SU-DHL-6 (cell line): ENCODE measurements at regions not wholly inside any gene's neighbourhood (a gene's known extent, or its start where the extent isn't known, plus 50 kb on each side); places are given as distances from the start of the nearest gene placed in this dataset.

Experiments
- CTCF ChIP-seq: fragments of 200-600 bp; sonication (generic); IDR thresholded peaks from one replicate; pipeline ENCODE4 v1.5.1; 2017; ENCODE audit warnings: antibody characterized with exemption, mild to moderate bottlenecking, low read length, moderate library complexity; ENCODE audit not compliant: insufficient read depth, poor library complexity, severe bottlenecking
- EZH2phosphoT487 ChIP-seq: fragments of 200-600 bp; sonication (generic), shearing (Covaris generic); conservative IDR thresholded peaks from 2 replicates; pipeline ENCODE4 v1.6.1; 2018; ENCODE audit warnings: mild to moderate bottlenecking, antibody characterized with exemption, low read length, moderate library complexity, mixed read lengths

- TF ChIP-seq CTCF (no peak), EZH2phosphoT487 (no peak)
Measured at GRCh38 chr5:4411664-4412063, 728.5 kb upstream of the ADAMTS16 start.
